Ammon's horn (tissue), 1 donor: ENCODE measurements at regions not wholly inside any gene's neighbourhood (a gene's known extent, or its start where the extent isn't known, plus 50 kb on each side); places are given as distances from the start of the nearest gene placed in this dataset.

Experiments used
- DNase-seq: peaks from one replicate; pipeline ENCODE4 v3.0.0-alpha.2; 2016; ENCODE audit warnings: low spot score

GRCh38 chr2:80822999-80823398, 518.4 kb upstream of the LRRTM1 start:
- DNase-seq: no peak

GRCh38 chr2:80815259-80815658, 510.7 kb upstream of the LRRTM1 start:
- DNase-seq: no peak

- no peak for DNase-seq
Observed at GRCh38 chr2:80786584-80786983, 482.0 kb upstream of the LRRTM1 start.

GRCh38 chr2:80778704-80779103, 474.2 kb upstream of the LRRTM1 start:
- DNase-seq: no peak

- no peak for DNase-seq
Observed at GRCh38 chr2:80748592-80748991, 444.0 kb upstream of the LRRTM1 start.

GRCh38 chr2:80737047-80737446, 432.5 kb upstream of the LRRTM1 start:
- no peak for DNase-seq

GRCh38 chr2:80725001-80725400, 420.4 kb upstream of the LRRTM1 start:
- DNase-seq: no peak

GRCh38 chr2:80722803-80723202, 418.3 kb upstream of the LRRTM1 start:
- DNase-seq: no peak

GRCh38 chr2:80719607-80720006, 415.1 kb upstream of the LRRTM1 start:
- DNase-seq: no peak

GRCh38 chr2:80715433-80715832, 410.9 kb upstream of the LRRTM1 start:
- no peak for DNase-seq

- no peak for DNase-seq
Observed at GRCh38 chr2:80711915-80712314, 407.4 kb upstream of the LRRTM1 start.

- no peak for DNase-seq
Observed at GRCh38 chr2:80706951-80707350, 402.4 kb upstream of the LRRTM1 start.

GRCh38 chr2:80706541-80706940, 402.0 kb upstream of the LRRTM1 start:
- no peak for DNase-seq

GRCh38 chr2:80703532-80703931, 399.0 kb upstream of the LRRTM1 start:
- no peak for DNase-seq

GRCh38 chr2:80700961-80701360, 396.4 kb upstream of the LRRTM1 start:
- no peak for DNase-seq
